Astrocyte of the cerebellum (primary cell): ENCODE measurements at regions not wholly inside any gene's neighbourhood (a gene's known extent, or its start where the extent isn't known, plus 50 kb on each side); places are given as distances from the start of the nearest gene placed in this dataset.

Source experiments
- DNase-seq: peaks from one replicate; pipeline ENCODE4 v3.0.0-alpha.2; 2011; ENCODE audit warnings: low read depth
- H3K4me3 ChIP-seq: 2 replicates; pipeline ENCODE4 v1.5.1; 2011; ENCODE audit warnings: mild to moderate bottlenecking, low read depth, low read length, moderate library complexity
- CTCF ChIP-seq: IDR thresholded peaks from 2 replicates; pipeline ENCODE4 v1.5.1; 2012; ENCODE audit warnings: low read length, low read depth, moderate library complexity, mild to moderate bottlenecking; ENCODE audit errors: missing control alignments
- in situ Hi-C: cut with HindIII; loops from 2 replicates; pipeline ENCODE4 v1.10.0; 2017; ENCODE audit warnings: low sequenced_read_pairs

GRCh38 chr3:159631226-159631625 is 357.4 kb upstream of the IL12A start:
- no peak for DNase-seq
- H3K4me3 ChIP-seq: no peak overlapping the region
- in situ Hi-C loops: no loop called here
- TF ChIP-seq CTCF: no peak

- in situ Hi-C loops: no loop called here
- DNase-seq: no peak
- no peak for TF ChIP-seq CTCF
- H3K4me3 ChIP-seq: no peak overlapping the region
These were observed 356.5 kb upstream of the IL12A start for GRCh38 chr3:159632128-159632527.

- H3K4me3 ChIP-seq: no peak overlapping the region
- no peak for TF ChIP-seq CTCF
- no peak for DNase-seq
- in situ Hi-C loops: no loop called here
These were observed 355.8 kb upstream of the IL12A start for GRCh38 chr3:159632851-159633250.

GRCh38 chr3:159634483-159634882 is 354.2 kb upstream of the IL12A start:
- in situ Hi-C loops: no loop called here
- TF ChIP-seq CTCF: no peak
- H3K4me3 ChIP-seq: no peak overlapping the region
- DNase-seq: peak; percentile 72

GRCh38 chr3:159635047-159635641 is 353.5 kb upstream of the IL12A start:
- in situ Hi-C loops: no loop called here
- TF ChIP-seq CTCF: no peak
- no peak for DNase-seq
- no peak overlapping the region for H3K4me3 ChIP-seq

- DNase-seq: peak; percentile 22
- no peak overlapping the region for H3K4me3 ChIP-seq
- TF ChIP-seq CTCF: no peak
- in situ Hi-C loops: no loop called here
These were observed 350.6 kb upstream of the IL12A start for GRCh38 chr3:159637883-159638542.
